Epidermal melanocyte (primary cell): ENCODE measurements at regions not wholly inside any gene's neighbourhood (a gene's known extent, or its start where the extent isn't known, plus 50 kb on each side); places are given as distances from the start of the nearest gene placed in this dataset.

Experiments
- DNase-seq: peaks from one replicate; pipeline ENCODE4 v3.0.0; 2011; ENCODE audit warnings: low spot score; ENCODE audit not compliant: insufficient read length

GRCh38 chr3:103752986-103753385 lies 1318.2 kb downstream of the ZPLD1 start:
- DNase-seq, result no peak

DNA sequence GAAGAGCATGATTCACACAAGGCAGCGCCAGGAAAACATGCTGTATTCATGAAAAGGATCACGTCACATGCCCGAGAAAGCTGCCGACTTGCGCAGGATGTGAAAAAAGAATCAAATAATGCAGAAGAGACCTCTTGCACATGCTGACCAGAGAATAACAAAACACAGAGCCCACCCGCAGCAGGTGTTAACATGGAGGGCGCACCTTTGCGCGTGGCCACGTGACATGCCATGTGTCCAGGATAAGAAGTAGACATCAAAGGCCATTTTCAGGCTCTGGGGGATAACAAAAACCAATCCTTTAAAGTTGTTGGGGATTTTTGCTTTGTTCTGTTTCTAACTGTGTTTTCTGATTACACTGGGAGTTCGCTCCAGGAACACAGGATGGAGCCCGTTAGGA lies 1332.8 kb downstream of the ZPLD1 start:
- DNase-seq, result no peak

GRCh38 chr3:103785017-103785416 lies 1350.2 kb downstream of the ZPLD1 start:
- DNase-seq, result no peak

DNA sequence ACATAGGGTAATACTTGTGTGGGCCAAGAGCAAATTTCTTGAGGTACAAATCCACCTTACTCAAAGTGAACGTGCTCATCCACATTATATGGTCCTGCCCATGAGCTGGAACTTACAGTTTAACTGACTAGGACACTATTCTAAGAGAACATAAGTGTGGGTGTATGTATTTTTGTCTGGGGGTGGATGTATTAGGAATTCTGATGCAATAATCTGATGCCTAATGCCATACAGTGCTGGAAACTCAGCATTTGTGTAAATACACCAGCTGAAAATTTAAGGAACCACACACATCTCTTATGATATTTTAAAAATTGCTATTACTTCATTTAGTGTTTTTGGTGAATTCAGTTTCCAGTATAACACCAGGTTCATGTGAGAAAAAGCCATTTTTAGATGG lies 1350.7 kb downstream of the ZPLD1 start:
- DNase-seq, result no peak

GRCh38 chr3:103786296-103786695 lies 1351.5 kb downstream of the ZPLD1 start:
- DNase-seq, result no peak

DNA sequence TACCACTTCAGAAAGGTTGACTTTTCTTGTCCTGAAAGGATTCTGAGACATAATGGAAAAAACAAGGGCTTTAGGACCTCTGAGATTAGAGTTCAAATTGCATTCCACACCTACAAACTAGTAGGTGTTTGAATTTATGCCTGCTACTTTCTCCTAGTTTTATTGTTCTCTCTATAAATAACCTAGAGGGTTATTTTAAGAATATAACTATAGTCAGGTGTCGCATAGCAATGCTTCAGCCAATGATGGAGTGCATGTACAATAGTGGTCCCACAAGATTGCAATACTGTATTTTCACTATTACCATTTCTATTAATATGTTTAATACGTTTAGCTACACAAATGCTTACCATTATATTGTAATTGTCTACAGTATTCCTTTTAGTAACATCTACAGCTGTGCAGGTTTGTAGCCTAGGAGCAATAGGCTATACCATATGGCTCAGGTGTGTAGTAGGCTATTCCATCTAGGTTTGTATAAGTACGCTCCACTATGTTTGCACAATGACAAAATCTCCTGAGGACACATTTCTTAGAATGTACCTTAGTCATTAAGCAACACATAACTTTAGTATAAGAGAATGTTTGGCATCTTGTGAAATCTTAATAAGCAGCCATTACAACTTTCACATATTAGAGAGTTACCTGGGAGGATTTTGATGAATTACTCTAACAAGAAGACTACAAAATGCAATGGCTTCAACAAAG lies 1352.5 kb downstream of the ZPLD1 start:
- no peak for DNase-seq

DNA sequence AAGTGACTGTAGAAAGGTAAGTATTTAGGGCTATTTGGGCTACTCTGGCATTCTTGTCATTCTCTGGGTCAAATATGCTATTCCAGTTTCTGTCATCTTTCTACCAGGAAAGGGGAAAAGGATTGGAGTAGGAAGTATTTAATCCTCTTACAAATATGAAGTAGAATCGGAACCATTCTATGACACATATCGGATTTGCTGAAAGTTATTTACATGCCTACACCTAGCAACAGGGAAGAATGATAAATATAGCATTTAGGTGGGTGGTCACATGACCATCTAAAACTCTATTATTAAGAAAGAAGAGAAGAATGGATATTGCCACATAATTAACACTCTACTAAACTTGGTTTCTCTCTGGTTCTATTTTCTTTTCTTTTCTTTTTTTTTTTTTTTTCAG lies 1353.1 kb downstream of the ZPLD1 start:
- no peak for DNase-seq

DNA sequence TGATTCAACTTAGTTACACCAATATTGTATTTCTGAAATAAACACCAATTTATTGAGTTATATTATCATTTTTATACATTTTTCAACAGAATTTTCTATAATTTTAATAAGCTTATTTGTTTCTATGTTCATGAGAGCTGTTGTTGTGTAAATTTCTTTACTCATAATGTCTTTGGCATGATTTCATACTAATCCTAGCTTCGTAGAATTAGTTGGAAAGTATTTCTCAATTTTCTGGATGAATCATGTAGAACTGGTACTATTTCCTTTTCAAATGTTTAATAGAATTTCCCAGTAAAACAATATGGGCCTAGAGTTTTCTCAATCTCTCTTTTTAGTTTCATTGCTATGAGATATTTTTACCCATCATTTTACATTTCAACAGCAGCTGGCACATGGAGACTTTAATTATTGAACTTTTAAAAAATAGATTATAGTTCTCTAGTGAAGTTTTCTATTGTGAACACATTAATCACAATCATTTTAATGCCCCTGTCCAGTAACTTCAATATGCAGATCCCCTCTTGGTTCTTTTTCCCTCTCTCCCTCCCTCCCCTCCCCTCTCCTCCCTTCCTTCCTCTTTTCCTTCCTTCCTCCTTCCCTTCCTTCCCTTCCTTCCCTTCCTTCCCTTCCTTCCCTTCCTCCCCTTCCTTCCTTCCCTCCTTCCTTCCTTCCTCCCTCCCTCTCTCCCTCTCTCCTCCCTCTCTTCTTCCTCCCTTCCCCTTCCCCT lies 1357.1 kb downstream of the ZPLD1 start:
- DNase-seq, result no peak

DNA sequence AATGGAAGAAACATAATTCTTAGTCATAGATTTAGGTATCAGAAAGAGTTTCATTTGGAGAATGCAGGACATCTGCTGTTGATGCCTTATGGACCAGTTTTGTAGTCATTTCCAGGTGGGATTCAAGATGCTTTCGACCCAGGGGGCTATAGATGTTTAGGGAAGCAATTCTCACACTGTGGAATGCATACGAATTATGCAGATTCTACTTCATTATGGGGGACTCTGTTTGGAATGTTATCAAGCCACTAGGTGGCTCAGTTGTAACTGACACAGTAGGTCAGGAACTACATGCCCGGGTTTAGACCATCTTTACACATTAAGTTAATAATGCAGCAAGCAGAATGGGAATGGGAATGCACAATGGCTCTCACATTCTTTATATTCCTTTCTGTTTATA lies 1359.8 kb downstream of the ZPLD1 start:
- DNase-seq, result no peak

DNA sequence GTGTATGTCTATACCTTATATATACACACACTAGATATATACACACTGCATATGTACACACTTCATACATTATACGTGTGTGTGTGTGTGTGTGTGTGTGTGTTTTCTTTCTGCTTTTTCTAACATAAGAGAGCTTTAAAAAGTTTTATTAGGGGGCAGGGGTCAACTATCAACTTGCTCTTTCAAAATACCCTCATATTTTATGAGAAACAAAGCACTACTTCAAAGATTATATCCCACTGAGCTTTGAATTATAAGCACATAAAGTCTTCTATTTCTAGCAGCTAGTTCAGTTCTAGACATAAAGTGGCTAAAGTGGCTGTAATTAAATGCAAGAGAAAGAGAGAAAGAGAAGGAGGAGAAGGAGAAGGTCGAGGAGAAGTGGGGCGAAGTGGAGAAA lies 1361.3 kb downstream of the ZPLD1 start:
- DNase-seq, result no peak

- no peak for DNase-seq
These were observed 1369.0 kb downstream of the ZPLD1 start for GRCh38 chr3:103803787-103804186.

GRCh38 chr3:103810167-103810566 lies 1375.4 kb downstream of the ZPLD1 start:
- no peak for DNase-seq

DNA sequence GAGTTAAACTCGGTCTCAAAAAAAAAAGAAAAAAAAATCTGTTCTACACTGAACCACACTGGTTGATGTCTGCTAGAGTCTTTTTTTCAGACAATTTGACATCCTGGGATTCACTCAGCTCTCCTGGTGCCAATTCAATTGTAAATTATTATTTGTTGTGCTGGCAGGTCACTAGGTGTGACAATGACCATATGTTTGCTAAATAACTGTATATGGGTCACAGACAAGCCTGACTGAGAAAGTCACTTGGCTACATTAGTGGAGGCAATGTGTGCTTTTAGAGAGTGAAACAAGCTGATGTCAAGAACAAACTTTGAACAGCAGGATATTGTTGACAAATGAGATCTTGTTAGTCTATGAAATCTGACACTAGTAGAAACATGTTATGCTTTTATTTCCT lies 1379.1 kb downstream of the ZPLD1 start:
- DNase-seq, result no peak

GRCh38 chr3:103818398-103818797 lies 1383.6 kb downstream of the ZPLD1 start:
- no peak for DNase-seq

- DNase-seq, result no peak
These were observed 1384.0 kb downstream of the ZPLD1 start for GRCh38 chr3:103818800-103819199.

DNA sequence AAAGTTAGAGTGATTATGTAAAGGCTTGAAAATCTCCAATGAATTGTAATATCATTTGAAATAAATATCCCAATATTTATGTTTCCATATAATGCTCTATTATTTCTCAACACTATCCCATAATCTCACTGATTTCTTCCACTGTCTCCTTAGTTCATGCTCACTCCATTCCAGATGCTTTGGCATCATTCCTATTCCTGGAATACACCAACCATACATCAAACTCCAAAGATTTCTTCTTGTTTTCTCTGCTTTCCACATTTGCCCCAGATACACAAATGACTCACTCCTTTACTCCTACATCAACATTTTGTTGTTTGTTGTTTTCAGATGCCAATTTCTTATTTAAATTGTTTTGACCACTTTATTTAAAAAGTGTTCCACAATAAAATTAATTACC lies 1390.8 kb downstream of the ZPLD1 start:
- DNase-seq, result no peak

- DNase-seq, result no peak
These were observed 1395.0 kb downstream of the ZPLD1 start for GRCh38 chr3:103829723-103830326.

DNA sequence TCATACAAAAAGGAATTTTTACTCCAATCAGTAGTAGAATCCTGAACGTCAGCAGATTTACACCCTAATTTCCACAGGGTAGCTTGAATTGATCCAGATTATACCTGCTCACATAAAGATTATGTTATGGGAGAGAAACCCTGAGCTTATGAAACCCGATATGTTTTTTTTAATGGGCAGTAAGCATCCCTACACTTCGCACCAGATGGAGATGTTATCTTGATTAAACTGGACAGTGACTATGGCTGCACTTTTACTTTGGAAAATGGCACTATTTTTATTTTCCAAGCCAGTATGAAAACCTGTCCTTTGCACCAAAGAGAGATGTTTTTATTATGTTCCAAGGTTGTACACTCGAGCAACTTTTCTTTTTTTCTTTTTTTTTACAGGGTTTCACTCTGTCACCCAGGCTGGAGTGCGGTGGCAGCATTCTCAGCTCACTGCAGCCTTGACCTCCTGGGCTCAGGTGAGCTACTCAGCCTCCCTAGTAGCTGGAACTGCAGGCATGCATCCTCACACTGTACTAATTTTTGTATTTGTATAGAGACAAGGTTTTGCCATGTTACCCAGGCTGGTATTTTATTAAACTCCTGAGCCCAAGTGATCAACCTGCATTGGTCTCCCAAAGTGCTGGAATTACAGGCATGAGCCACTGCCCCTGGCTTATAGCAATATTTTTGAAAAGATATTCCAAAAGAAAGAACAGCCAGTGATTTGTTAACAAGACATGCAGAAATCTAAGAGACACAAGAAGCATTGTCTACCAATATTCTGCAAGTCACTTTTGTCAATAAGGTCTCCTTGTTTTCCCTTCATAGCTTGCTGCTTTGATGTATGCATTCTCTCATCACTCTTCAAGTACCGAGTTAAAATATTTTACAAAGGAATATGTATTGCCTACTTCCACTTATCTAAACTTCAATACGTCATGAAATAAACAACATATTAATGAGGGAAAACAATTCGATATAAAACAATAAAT lies 1412.6 kb downstream of the ZPLD1 start:
- no peak for DNase-seq

GRCh38 chr3:103851793-103852192 lies 1417.0 kb downstream of the ZPLD1 start:
- DNase-seq, result no peak

GRCh38 chr3:103862415-103862814 lies 1427.6 kb downstream of the ZPLD1 start:
- no peak for DNase-seq

DNA sequence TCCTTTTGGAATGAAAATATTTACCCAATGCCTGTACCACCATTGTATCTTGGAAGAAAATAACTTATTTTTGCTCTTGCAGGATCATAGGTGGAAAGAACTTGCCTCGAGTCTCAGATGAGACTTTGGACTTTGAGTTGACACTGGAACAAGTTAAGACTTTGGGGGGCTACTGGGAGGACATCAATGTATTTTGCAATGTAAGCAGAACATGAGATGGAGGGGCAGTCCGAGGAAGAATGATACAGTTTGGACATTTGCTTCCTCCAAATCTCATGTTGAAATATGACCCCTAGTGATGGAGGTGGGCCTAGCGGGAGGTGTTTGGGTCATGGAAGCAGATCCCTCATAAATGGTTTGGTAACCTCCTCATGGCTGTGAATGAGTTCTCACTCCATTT lies 1428.6 kb downstream of the ZPLD1 start:
- no peak for DNase-seq

- no peak for DNase-seq
These were observed 1431.3 kb downstream of the ZPLD1 start for GRCh38 chr3:103866113-103866512.
